ENCODE measurements at regions not wholly inside any gene's neighbourhood (a gene's known extent, or its start where the extent isn't known, plus 50 kb on each side); places are given as distances from the start of the nearest gene placed in this dataset.

DNA sequence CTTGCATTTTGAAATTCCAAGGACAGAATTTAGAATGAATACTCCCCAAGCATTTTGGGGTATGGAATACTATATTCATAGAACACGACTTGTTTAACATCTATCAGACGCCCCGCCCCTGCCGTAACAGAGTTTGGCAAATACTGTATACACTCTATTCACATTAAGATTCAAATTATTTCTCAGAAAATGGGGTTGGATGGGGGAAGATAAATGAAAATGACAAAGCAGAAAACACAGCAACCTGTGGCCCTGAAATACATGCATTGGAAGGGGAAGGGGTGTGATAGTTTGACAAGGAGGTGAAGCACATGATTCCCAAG lies 634.6 kb upstream of the SLC39A10 start:
- TF ChIP-seq, protein P1, sequence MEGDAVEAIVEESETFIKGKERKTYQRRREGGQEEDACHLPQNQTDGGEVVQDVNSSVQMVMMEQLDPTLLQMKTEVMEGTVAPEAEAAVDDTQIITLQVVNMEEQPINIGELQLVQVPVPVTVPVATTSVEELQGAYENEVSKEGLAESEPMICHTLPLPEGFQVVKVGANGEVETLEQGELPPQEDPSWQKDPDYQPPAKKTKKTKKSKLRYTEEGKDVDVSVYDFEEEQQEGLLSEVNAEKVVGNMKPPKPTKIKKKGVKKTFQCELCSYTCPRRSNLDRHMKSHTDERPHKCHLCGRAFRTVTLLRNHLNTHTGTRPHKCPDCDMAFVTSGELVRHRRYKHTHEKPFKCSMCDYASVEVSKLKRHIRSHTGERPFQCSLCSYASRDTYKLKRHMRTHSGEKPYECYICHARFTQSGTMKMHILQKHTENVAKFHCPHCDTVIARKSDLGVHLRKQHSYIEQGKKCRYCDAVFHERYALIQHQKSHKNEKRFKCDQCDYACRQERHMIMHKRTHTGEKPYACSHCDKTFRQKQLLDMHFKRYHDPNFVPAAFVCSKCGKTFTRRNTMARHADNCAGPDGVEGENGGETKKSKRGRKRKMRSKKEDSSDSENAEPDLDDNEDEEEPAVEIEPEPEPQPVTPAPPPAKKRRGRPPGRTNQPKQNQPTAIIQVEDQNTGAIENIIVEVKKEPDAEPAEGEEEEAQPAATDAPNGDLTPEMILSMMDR (conservative IDR thresholded peaks at IDR 0.05): no peak
- no peak for TF ChIP-seq EZH2 (IDR thresholded peaks at IDR 0.05; ENCODE audit: low read depth)

All from PC-9 (cell line).